Stimulated activated CD4-positive, alpha-beta T cell treated with anti-CD3 and anti-CD28 coated beads, Interleukin-15, amount 100 ng/mL, for 1 hour (primary cell): ENCODE measurements at regions not wholly inside any gene's neighbourhood (a gene's known extent, or its start where the extent isn't known, plus 50 kb on each side); places are given as distances from the start of the nearest gene placed in this dataset.
"Not testable (repeated sequence)": the region's sequence is repeated elsewhere in the genome, so short reads cannot be mapped to it uniquely, and the experiment has no call there.

Experiments used
- DNase-seq, 2 donors: peaks; one replicate each; pipeline ENCODE4 v3.0.0-alpha.2; 2020; ENCODE audit warnings: low read depth in 1 of 2, low spot score in 1 of 2

DNA sequence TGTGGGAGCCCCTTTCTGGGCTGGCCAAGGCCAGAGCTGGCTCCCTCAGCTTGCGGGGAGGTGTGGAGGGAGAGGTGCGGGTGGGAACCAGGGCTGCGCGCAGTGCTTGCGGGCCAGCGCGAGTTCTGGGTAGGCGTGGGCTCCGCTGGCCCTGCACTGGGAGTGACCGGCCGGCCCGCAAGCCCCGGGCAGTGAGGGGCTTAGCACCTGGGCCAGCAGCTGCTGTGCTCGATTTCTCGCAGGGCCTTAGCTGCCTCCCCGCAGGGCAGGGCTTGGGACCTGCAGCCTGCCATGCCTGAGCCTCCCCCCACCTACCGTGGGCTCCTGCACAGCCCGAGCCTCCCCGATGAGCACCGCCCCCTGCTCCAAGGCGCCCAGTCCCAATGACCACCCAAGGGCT, 56.0 kb upstream of the CACNA2D1 start:
- DNase-seq, result not testable (repeated sequence)

GRCh38 chr7:82494420-82494819, 50.8 kb upstream of the CACNA2D1 start:
- no peak for DNase-seq
